ENCODE measurements at regions not wholly inside any gene's neighbourhood (a gene's known extent, or its start where the extent isn't known, plus 50 kb on each side); places are given as distances from the start of the nearest gene placed in this dataset.

GRCh38 chr12:115364921-115365320, 680.9 kb upstream of the TBX3 start:
- intact Hi-C loops (cut with micrococcal nuclease) = no loop called here
- TF ChIP-seq CTCF (IDR thresholded peaks at IDR 0.05) = no peak
- Mint-ChIP-seq H3K36me3 (no peaks in the 10 kb centered on the region), H3K27me3 (ENCODE audit: low read depth in 3 of 3) (peaks cover 0 to 3% (median 2%) of the 10 kb centered on the region in 3 donors), H3K27ac (no peak overlapping the region), H3K9me3 (peaks cover 0 to 7% (median 0%) of the 10 kb centered on the region in 7 donors), H3K4me1 (no peaks in the 10 kb centered on the region), H3K4me3 (no peak overlapping the region)
- H3K9ac ChIP-seq (ENCODE audit: insufficient read depth, low read length, poor library complexity, severe bottlenecking) = no peak overlapping the region
- WGBS (ENCODE audit: insufficient coverage) = 100% methylated on average over 1 of the region's 3 CpGs
- H3K27me3 ChIP-seq (ENCODE audit: control insufficient read depth in 2 of 2, insufficient read depth in 2 of 2, low read length in 2 of 2) = no peaks in the 10 kb centered on the region
- no peaks in the 10 kb centered on the region for H3K9me3 ChIP-seq (replicated peaks in 1 of 2; ENCODE audit: control insufficient read depth in 1 of 2, insufficient read depth in 1 of 2, low read length in 2 of 2)
- DNase-seq = no peak
- H3K4me2 ChIP-seq (replicated peaks; ENCODE audit: extremely low read depth, low read length, poor library complexity, severe bottlenecking) = no peak overlapping the region
- no peaks in the 10 kb centered on the region for H3K4me1 ChIP-seq (ENCODE audit: control insufficient read depth in 1 of 2, insufficient read depth in 2 of 2, low read length in 2 of 2)
- no peaks in the 10 kb centered on the region for H3K36me3 ChIP-seq (replicated peaks in 1 of 2; ENCODE audit: control insufficient read depth in 1 of 2, insufficient read depth in 2 of 2, low read length in 2 of 2)
- H3K4me3 ChIP-seq (replicated peaks in 1 of 3; ENCODE audit: low read depth in 2 of 3, low read length in 3 of 3) = no peak overlapping the region
- no peaks in the 10 kb centered on the region for H3K79me2 ChIP-seq (ENCODE audit: insufficient read depth, low read length)
- no peaks in the 10 kb centered on the region for H4K20me1 ChIP-seq (ENCODE audit: insufficient read depth, low read length)
- H3K27ac ChIP-seq (ENCODE audit: low read depth in 1 of 2, low read length in 2 of 2) = no peak overlapping the region
- no peak overlapping the region for H2AFZ ChIP-seq (ENCODE audit: insufficient read depth, low read depth, low read length, poor library complexity, severe bottlenecking)

- no peaks in the 10 kb centered on the region for H3K79me2 ChIP-seq (ENCODE audit: insufficient read depth, low read length)
- no peaks in the 10 kb centered on the region for H3K4me1 Mint-ChIP-seq
- no peak overlapping the region for H3K27ac Mint-ChIP-seq
- H2AFZ ChIP-seq (ENCODE audit: insufficient read depth, low read depth, low read length, poor library complexity, severe bottlenecking) = no peak overlapping the region
- no peak for TF ChIP-seq CTCF (IDR thresholded peaks at IDR 0.05)
- no peak overlapping the region for H3K4me2 ChIP-seq (replicated peaks; ENCODE audit: extremely low read depth, low read length, poor library complexity, severe bottlenecking)
- no peaks in the 10 kb centered on the region for H3K9me3 ChIP-seq (replicated peaks in 1 of 2; ENCODE audit: control insufficient read depth in 1 of 2, insufficient read depth in 1 of 2, low read length in 2 of 2)
- H3K36me3 ChIP-seq (replicated peaks in 1 of 2; ENCODE audit: control insufficient read depth in 1 of 2, insufficient read depth in 2 of 2, low read length in 2 of 2) = no peaks in the 10 kb centered on the region
- H3K27me3 Mint-ChIP-seq (ENCODE audit: low read depth in 3 of 3) = peaks cover 0 to 3% (median 2%) of the 10 kb centered on the region in 3 donors
- no peaks in the 10 kb centered on the region for H4K20me1 ChIP-seq (ENCODE audit: insufficient read depth, low read length)
- no CpG with 5 or more reads among the region's 4 CpGs for WGBS (ENCODE audit: insufficient coverage)
- no peaks in the 10 kb centered on the region for H3K27me3 ChIP-seq (ENCODE audit: control insufficient read depth in 2 of 2, insufficient read depth in 2 of 2, low read length in 2 of 2)
- intact Hi-C loops (cut with micrococcal nuclease) = no loop called here
- H3K4me3 Mint-ChIP-seq = no peak overlapping the region
- no peak for DNase-seq
- H3K9ac ChIP-seq (ENCODE audit: insufficient read depth, low read length, poor library complexity, severe bottlenecking) = no peak overlapping the region
- peaks cover 0 to 3% (median under 1%) of the 10 kb centered on the region in 7 donors for H3K9me3 Mint-ChIP-seq
- H3K4me3 ChIP-seq (replicated peaks in 1 of 3; ENCODE audit: low read depth in 2 of 3, low read length in 3 of 3) = no peak overlapping the region
- H3K27ac ChIP-seq (ENCODE audit: low read depth in 1 of 2, low read length in 2 of 2) = no peak overlapping the region
- no peaks in the 10 kb centered on the region for H3K36me3 Mint-ChIP-seq
- no peaks in the 10 kb centered on the region for H3K4me1 ChIP-seq (ENCODE audit: control insufficient read depth in 1 of 2, insufficient read depth in 2 of 2, low read length in 2 of 2)
These were observed 678.5 kb upstream of the TBX3 start for GRCh38 chr12:115362339-115362976.
